ENCODE measurements at regions not wholly inside any gene's neighbourhood (a gene's known extent, or its start where the extent isn't known, plus 50 kb on each side); places are given as distances from the start of the nearest gene placed in this dataset.
A peak's percentile ranks its signal among the peaks of the same experiment; 100 is the strongest.

DNA sequence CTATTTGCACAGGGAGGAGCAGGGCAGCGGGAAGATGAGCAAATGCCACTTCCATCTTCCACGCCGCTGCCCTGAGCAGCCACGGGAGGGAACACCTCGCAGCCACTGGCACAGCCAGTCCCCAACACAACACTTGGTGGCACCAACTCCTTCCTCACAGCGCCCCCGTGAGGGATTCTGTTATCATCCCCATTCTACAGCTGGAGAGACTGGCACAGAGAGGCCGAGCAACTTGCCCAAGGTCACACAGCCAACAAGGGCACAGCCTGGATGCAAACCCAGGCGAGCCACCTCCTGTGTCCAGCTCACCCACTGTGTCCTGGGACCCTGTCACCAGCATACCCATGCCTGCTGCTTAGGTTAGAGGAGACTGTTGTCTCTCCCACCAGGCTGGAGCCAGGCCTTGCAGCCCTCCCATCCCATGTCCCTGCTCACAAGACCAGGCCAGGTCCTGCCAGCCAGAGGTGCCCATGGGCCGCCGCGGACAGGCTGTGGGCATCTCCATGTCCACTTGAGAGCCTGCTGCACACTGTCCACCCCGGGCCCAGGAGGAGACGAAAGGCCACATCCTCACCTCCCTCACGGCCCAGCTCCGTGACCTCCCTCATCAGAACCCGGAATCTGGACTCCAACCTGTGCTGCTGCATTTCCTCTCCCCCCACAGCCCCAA, 57.0 kb downstream of the NCOR2 start:
- H3K27ac ChIP-seq = peak overlapping the region; percentile 5 to 76
- DNase-seq = peak; percentile 60
- H3K4me1 ChIP-seq = peaks cover 85% of the 10 kb centered on the region
- 58 to 66% methylated on average over 8 to 17 of the region's 17 CpGs for WGBS, 2 donors
- no peaks in the 10 kb centered on the region for H3K9me3 ChIP-seq
- H3K27me3 ChIP-seq = no peaks in the 10 kb centered on the region
- no peaks in the 10 kb centered on the region for H3K36me3 ChIP-seq (ENCODE audit: low read depth, missing control alignments)
- H3K4me3 ChIP-seq = no peak overlapping the region
- intact Hi-C loops (cut with DNase I; ENCODE audit: low total_unique reads) = no loop called here
- no peak for TF ChIP-seq POLR2A (IDR thresholded peaks at IDR 0.05)
- TF ChIP-seq, protein P1, sequence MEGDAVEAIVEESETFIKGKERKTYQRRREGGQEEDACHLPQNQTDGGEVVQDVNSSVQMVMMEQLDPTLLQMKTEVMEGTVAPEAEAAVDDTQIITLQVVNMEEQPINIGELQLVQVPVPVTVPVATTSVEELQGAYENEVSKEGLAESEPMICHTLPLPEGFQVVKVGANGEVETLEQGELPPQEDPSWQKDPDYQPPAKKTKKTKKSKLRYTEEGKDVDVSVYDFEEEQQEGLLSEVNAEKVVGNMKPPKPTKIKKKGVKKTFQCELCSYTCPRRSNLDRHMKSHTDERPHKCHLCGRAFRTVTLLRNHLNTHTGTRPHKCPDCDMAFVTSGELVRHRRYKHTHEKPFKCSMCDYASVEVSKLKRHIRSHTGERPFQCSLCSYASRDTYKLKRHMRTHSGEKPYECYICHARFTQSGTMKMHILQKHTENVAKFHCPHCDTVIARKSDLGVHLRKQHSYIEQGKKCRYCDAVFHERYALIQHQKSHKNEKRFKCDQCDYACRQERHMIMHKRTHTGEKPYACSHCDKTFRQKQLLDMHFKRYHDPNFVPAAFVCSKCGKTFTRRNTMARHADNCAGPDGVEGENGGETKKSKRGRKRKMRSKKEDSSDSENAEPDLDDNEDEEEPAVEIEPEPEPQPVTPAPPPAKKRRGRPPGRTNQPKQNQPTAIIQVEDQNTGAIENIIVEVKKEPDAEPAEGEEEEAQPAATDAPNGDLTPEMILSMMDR (IDR thresholded peaks at IDR 0.05) = no peak

DNA sequence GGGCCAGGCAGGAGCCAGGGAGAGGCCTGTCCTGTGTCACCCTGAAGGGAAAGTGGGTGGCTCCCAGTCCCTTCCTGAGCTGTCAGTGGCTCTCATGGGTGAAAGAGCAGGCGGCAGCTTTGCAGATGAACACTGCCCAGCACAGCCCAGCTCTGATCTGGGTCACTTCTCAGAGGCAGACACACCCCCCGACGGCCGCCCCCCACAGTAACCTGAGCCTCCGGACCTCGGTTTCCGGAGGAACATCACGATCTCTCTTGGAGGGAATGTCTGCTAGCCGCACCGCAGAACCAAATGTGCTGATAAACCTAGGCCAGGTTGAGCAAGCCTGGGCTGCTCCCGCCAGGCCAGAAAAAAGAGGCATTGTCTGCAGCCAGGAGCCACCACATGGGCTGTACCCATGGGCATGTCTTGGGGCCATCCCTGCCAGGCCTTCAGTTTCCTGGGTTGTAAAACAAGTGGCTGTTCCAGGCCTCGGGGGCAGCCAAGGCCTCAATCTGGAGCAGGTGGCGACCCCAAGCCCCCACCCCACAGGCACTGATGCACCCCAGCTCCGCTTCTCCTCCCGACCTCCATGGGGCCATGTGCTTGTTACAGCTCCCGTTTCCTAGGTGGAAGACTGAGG, 57.6 kb downstream of the NCOR2 start:
- WGBS, 2 donors = 33 to 43% methylated on average over 13 to 15 of the region's 16 CpGs
- no peaks in the 10 kb centered on the region for H3K36me3 ChIP-seq (ENCODE audit: low read depth, missing control alignments)
- TF ChIP-seq POLR2A (IDR thresholded peaks at IDR 0.05) = no peak
- H3K27me3 ChIP-seq = no peaks in the 10 kb centered on the region
- no peak overlapping the region for H3K4me3 ChIP-seq
- peaks cover 88% of the 10 kb centered on the region for H3K4me1 ChIP-seq
- peak overlapping the region; percentile 28 to 76 for H3K27ac ChIP-seq
- intact Hi-C loops (cut with DNase I; ENCODE audit: low total_unique reads) = no loop called here
- H3K9me3 ChIP-seq = no peaks in the 10 kb centered on the region
- peak; percentile 83 for DNase-seq

DNA sequence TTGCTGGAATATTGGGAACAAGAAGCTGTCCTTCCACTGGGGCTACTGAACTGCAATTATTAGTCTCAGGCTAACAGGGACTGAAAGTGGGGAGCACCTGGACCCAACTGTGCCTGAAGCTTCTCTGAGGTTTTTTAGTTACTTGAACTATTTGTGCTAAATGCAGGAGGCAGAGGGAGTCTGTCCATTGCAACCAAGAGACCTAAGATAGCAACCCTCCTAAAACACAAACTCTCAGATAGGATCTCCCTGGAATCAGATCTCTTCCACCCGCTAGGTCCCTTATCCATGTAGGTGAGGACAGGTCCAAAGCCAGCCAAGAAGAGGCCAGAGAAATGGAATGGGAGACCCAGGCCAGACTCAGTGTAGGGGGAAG, 58.1 kb downstream of the NCOR2 start:
- 50 to 64% methylated on average over 1 of the region's 1 CpG for WGBS, 2 donors

DNA sequence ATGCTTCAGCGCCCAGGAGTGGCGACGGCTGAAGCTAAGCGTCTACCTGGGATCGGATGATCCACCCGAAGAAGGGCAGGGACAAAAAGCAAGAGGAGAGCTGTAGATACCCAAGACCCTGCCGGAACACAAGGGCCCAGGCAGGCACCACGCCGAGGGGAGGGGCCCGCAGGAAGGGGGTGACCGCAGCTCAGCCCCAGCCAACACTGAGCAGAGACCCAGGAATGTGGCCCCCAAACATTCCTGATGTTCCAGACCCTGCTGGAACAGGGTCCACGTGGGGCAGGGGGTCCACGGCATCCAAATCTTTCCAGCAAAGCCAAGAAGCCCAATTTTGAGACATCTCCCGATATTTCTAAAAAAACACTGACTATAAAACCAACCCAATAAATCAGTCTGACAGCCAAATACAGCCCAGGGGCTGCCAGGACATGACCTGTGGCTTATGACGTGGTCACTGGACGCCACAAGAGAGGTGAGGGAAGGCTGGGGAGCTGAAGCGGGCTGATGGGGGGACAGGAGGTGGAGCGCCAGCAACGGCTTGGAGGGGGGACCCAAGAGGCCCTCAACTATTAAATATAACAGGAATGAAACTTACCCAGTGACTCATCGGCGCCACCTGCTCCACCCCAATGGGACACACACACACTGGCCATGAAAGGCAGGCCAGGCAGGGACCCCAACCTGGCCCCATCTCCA, 58.9 kb downstream of the NCOR2 start:
- Histone ChIP-seq H3K4me1 (peaks cover 82% of the 10 kb centered on the region), H3K36me3 (ENCODE audit: low read depth, missing control alignments) (no peaks in the 10 kb centered on the region), H3K27me3 (no peaks in the 10 kb centered on the region), H3K9me3 (no peaks in the 10 kb centered on the region), H3K4me3 (no peak overlapping the region), H3K27ac (peak overlapping the region; percentile 33 to 76)
- intact Hi-C loops (cut with DNase I; ENCODE audit: low total_unique reads) = no loop called here
- WGBS, 2 donors = 49 to 67% methylated on average over 14 to 21 of the region's 21 CpGs
- TF ChIP-seq, protein P1 (IDR thresholded peaks at IDR 0.05) = no peak
- no peak for TF ChIP-seq POLR2A (IDR thresholded peaks at IDR 0.05)
- no peak for DNase-seq

More for the DNA sequence above, 58.1 kb downstream of the NCOR2 start:
- no peak overlapping the region for H3K4me3 ChIP-seq
- H3K4me1 ChIP-seq = peaks cover 88% of the 10 kb centered on the region
- no peak for DNase-seq
- H3K27ac ChIP-seq = peak overlapping the region; percentile 28 to 76
- H3K27me3 ChIP-seq = no peaks in the 10 kb centered on the region
- TF ChIP-seq POLR2A (IDR thresholded peaks at IDR 0.05) = no peak
- TF ChIP-seq, protein P1 (IDR thresholded peaks at IDR 0.05) = no peak
- H3K36me3 ChIP-seq (ENCODE audit: low read depth, missing control alignments) = no peaks in the 10 kb centered on the region
- intact Hi-C loops (cut with DNase I; ENCODE audit: low total_unique reads) = no loop called here
- H3K9me3 ChIP-seq = no peaks in the 10 kb centered on the region
